OCI-LY7 (cell line): ENCODE measurements at regions not wholly inside any gene's neighbourhood (a gene's known extent, or its start where the extent isn't known, plus 50 kb on each side); places are given as distances from the start of the nearest gene placed in this dataset.

Source experiments
- BruUV-seq: library from RNA; stranded (reverse); fragments of 400-500 nt; replicated peaks from 2 replicates; lab custom pipeline; 2021; lab: Mats Ljungman, UMichigan
- CTCF ChIA-PET: fragments of 300-600 bp; sonication (Branson Sonifier 250); formaldehyde crosslinking; loops from one replicate; lab custom pipeline; 2022; ENCODE audit warnings: antibody characterized with exemption; ENCODE audit not compliant: unreplicated experiment; lab: Charles Lee
- POLR2A ChIA-PET: fragments of 300-600 bp; sonication (Branson Sonifier 250); formaldehyde crosslinking; loops from one replicate; lab custom pipeline; 2022; ENCODE audit warnings: antibody characterized with exemption; lab: Charles Lee
- DNase-seq: peaks from one replicate; pipeline ENCODE4 v3.0.0-alpha.2; 2015; ENCODE audit warnings: low spot score
- H2AFZ ChIP-seq: fragments of 200-600 bp; sonication (generic), shearing (Covaris generic); 2 replicates; pipeline ENCODE4 v1.6.1; 2014; ENCODE audit warnings: mild to moderate bottlenecking, antibody characterized with exemption, low read length, moderate library complexity
- H3K27ac ChIP-seq: fragments of 200-600 bp; sonication (generic); 2 replicates; pipeline ENCODE4 v1.5.1; 2014; ENCODE audit warnings: mixed run types, low read depth, mild to moderate bottlenecking, moderate library complexity, low read length, inconsistent platforms; ENCODE audit not compliant: poor library complexity, severe bottlenecking
- H3K36me3 ChIP-seq: fragments of 200-600 bp; sonication (generic); 2 replicates; pipeline ENCODE4 v1.6.1; 2014; ENCODE audit warnings: mild to moderate bottlenecking, antibody characterized with exemption, low read length, moderate library complexity, mixed read lengths; ENCODE audit not compliant: insufficient read depth
- H3K4me1 ChIP-seq: fragments of 200-600 bp; sonication (generic); 2 replicates; pipeline ENCODE4 v1.5.1; 2014; ENCODE audit warnings: mild to moderate bottlenecking, low read length; ENCODE audit not compliant: insufficient read depth, poor library complexity, severe bottlenecking
- H3K4me2 ChIP-seq: fragments of 200-600 bp; sonication (generic); 2 replicates; pipeline ENCODE4 v1.6.1; 2014; ENCODE audit warnings: mild to moderate bottlenecking, low read length
- H3K4me3 ChIP-seq: fragments of 200-600 bp; sonication (generic); 2 replicates; pipeline ENCODE4 v1.5.1; 2014; ENCODE audit warnings: mild to moderate bottlenecking, low read depth, low read length; ENCODE audit not compliant: poor library complexity, severe bottlenecking
- H3K79me2 ChIP-seq: fragments of 200-600 bp; sonication (generic); 2 replicates; pipeline ENCODE4 v1.6.1; 2016; ENCODE audit warnings: low read depth, mild to moderate bottlenecking, low read length, moderate library complexity, mixed read lengths; ENCODE audit not compliant: insufficient read depth
- H3K9me2 ChIP-seq: fragments of 200-600 bp; sonication (generic); 2 replicates; pipeline ENCODE4 v1.6.1; 2016; ENCODE audit warnings: mild to moderate bottlenecking, low read length, mixed read lengths; ENCODE audit not compliant: insufficient read depth
- H3K9me3 ChIP-seq: fragments of 200-600 bp; sonication (generic); 2 replicates; pipeline ENCODE4 v1.6.1; 2014; ENCODE audit warnings: mild to moderate bottlenecking, mixed run types, low read length, mixed read lengths
- H4K20me1 ChIP-seq: fragments of 200-600 bp; sonication (generic); 2 replicates; pipeline ENCODE4 v1.6.1; 2014; ENCODE audit warnings: mild to moderate bottlenecking, antibody characterized with exemption, low read length, moderate library complexity, mixed read lengths; ENCODE audit not compliant: insufficient read depth
- EZH2phosphoT487 ChIP-seq: fragments of 200-600 bp; sonication (generic); IDR thresholded peaks from 2 replicates; pipeline ENCODE4 v1.6.1; 2018; ENCODE audit warnings: low read depth, borderline replicate concordance, mild to moderate bottlenecking, mixed run types, antibody characterized with exemption, low read length, moderate library complexity, mixed read lengths
- intact Hi-C: fragments of 100-400 bp; cut with micrococcal nuclease; formaldehyde crosslinking; loops from one replicate; pipeline ENCODE4 v1.10.0; 2022; ENCODE audit not compliant: unreplicated experiment
- TF ChIP-seq, protein P1 (sequence below): fragments of 200-600 bp; sonication (generic); conservative IDR thresholded peaks from 2 replicates; pipeline ENCODE4 v1.5.1; 2014; ENCODE audit warnings: mild to moderate bottlenecking, antibody characterized with exemption, low read length, moderate library complexity, mixed read lengths

DNA sequence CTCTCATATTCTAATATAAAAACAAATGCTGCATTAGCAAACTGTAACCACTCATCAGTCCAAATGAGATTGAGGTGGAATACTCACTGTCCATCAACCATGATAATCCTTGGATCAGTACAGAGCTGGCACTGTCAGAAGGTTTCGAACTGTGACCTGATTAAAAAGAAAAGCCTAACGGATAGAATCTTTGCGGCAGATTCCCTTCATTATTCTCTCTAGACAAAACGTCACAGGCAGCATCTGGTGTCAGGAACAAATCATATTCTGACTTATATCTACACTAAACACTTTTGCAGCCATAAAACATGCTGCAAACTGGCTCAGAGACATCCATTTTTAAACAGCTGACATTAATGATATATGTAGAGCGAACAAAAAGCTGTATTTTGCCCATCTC lies 677.7 kb upstream of the NXPH2 start:
- intact Hi-C loops: no loop called here

DNA sequence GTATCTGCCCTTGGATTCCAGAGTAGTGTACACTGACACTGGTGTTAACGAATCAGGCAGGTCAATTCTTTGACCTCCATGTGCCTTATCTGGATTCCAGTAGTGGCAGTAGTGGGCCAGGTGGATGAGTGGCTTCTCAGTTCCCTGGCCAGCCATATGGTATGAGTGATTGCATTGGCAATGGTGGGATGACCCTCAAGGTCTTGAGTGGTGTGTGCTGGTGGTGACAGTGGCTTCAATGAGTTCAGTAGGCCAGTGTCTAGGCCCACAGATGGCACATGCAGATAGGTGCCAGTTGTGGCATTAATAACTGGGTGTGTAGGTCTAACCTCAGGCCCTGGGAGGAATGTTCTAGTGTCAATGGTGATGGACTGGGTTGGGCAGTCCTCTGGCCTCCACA lies 674.1 kb upstream of the NXPH2 start:
- H4K20me1 ChIP-seq: no peaks in the 10 kb centered on the region
- no peak for DNase-seq
- no peaks in the 10 kb centered on the region for H3K9me3 ChIP-seq
- no peaks in the 10 kb centered on the region for H3K4me1 ChIP-seq
- H3K36me3 ChIP-seq: no peaks in the 10 kb centered on the region
- intact Hi-C loops: no loop called here
- no peaks in the 10 kb centered on the region for H3K79me2 ChIP-seq
- ChIA-PET CTCF (no interaction called here), POLR2A (interaction anchor here (0.7 kb wide), 1 partner anchor 27 kb away, joined by 3 read pairs; no protein-coding TSS in a partner anchor)
- H3K27ac ChIP-seq: no peak overlapping the region
- TF ChIP-seq, protein P1, sequence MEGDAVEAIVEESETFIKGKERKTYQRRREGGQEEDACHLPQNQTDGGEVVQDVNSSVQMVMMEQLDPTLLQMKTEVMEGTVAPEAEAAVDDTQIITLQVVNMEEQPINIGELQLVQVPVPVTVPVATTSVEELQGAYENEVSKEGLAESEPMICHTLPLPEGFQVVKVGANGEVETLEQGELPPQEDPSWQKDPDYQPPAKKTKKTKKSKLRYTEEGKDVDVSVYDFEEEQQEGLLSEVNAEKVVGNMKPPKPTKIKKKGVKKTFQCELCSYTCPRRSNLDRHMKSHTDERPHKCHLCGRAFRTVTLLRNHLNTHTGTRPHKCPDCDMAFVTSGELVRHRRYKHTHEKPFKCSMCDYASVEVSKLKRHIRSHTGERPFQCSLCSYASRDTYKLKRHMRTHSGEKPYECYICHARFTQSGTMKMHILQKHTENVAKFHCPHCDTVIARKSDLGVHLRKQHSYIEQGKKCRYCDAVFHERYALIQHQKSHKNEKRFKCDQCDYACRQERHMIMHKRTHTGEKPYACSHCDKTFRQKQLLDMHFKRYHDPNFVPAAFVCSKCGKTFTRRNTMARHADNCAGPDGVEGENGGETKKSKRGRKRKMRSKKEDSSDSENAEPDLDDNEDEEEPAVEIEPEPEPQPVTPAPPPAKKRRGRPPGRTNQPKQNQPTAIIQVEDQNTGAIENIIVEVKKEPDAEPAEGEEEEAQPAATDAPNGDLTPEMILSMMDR: no peak
- no peak for TF ChIP-seq EZH2phosphoT487
- no peak overlapping the region for H3K4me3 ChIP-seq
- H2AFZ ChIP-seq: no peak overlapping the region
- no peak overlapping the region for H3K4me2 ChIP-seq
- no TSS peak for BruUV-seq
- H3K9me2 ChIP-seq: no peaks in the 10 kb centered on the region

More for the DNA sequence above, 677.7 kb upstream of the NXPH2 start:
- no peak overlapping the region for H3K4me3 ChIP-seq
- no peaks in the 10 kb centered on the region for H4K20me1 ChIP-seq
- DNase-seq: no peak
- no TSS peak for BruUV-seq
- H2AFZ ChIP-seq: peak overlapping the region; percentile 72
- H3K79me2 ChIP-seq: no peaks in the 10 kb centered on the region
- 0 out of 2 replicates have a peak overlapping the region, but pooled peaks have one; percentile 23 for H3K4me2 ChIP-seq
- no peaks in the 10 kb centered on the region for H3K9me3 ChIP-seq
- no peaks in the 10 kb centered on the region for H3K4me1 ChIP-seq
- TF ChIP-seq, protein P1: no peak
- no peak for TF ChIP-seq EZH2phosphoT487
- H3K36me3 ChIP-seq: no peaks in the 10 kb centered on the region
- no peak overlapping the region for H3K27ac ChIP-seq
- no peaks in the 10 kb centered on the region for H3K9me2 ChIP-seq
- ChIA-PET CTCF (no interaction called here), POLR2A (interaction anchor here (0.9 to 2.0 kb wide), 4 partner anchors 8 to 20 kb away, joined by 4 to 5 read pairs (median 4); no protein-coding TSS in a partner anchor)

DNA sequence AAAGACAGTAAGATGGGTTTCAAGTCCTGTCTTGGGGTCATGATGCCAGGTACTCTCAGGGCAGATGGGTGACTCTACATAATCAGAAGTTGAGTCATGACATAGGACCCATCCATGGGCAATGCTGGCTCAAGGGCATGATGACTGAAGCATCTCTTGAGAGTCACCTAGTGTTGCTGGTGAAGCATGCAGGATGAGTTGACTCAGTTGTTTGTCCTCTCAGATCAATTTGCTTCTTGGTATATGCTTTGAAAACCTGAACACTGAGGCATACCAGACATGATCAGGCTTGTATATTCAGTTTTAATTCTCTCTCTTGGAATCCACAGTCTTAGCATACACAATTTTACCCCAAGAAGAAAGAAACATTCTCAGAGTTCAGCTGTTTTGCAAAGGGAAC lies 658.9 kb upstream of the NXPH2 start:
- ChIA-PET CTCF (no interaction called here), POLR2A (no interaction called here)
- no peaks in the 10 kb centered on the region for H4K20me1 ChIP-seq
- intact Hi-C loops: no loop called here
- no peaks in the 10 kb centered on the region for H3K4me1 ChIP-seq
- H3K36me3 ChIP-seq: no peaks in the 10 kb centered on the region
- no peak overlapping the region for H3K27ac ChIP-seq
- no peak overlapping the region for H3K4me3 ChIP-seq
- no TSS peak for BruUV-seq
- H2AFZ ChIP-seq: no peak overlapping the region
- no peaks in the 10 kb centered on the region for H3K9me3 ChIP-seq
- H3K9me2 ChIP-seq: no peaks in the 10 kb centered on the region
- H3K4me2 ChIP-seq: no peak overlapping the region
- TF ChIP-seq, protein P1: no peak
- no peak for TF ChIP-seq EZH2phosphoT487
- DNase-seq: no peak
- H3K79me2 ChIP-seq: no peaks in the 10 kb centered on the region
